ENCODE measurements at regions not wholly inside any gene's neighbourhood (a gene's known extent, or its start where the extent isn't known, plus 50 kb on each side); places are given as distances from the start of the nearest gene placed in this dataset.

GRCh38 chr9:115237385-115237998 lies 119.5 kb upstream of the TNC start:
- no peak overlapping the region for H3K23ac ChIP-seq (ENCODE audit: insufficient read length, low read depth, low read length)
- 0 out of 4 replicates have a peak, but pooled peaks cover 0 to 2% of the 10 kb centered on the region in 2 experiments for H3K4me1 Mint-ChIP-seq

More at GRCh38 chr9:115237385-115237998, 119.5 kb upstream of the TNC start:
- Histone ChIP-seq H3K79me2 (ENCODE audit: insufficient read depth, low read length) (no peaks in the 10 kb centered on the region), H4K8ac (replicated peaks; ENCODE audit: insufficient read length, low read depth, low read length) (no peak overlapping the region), H3K27ac (ENCODE audit: insufficient read length, low read depth, low read length) (no peak overlapping the region), H3K4me2 (ENCODE audit: insufficient read depth, insufficient read length, low read length) (no peak overlapping the region), H2BK12ac (ENCODE audit: insufficient read length, low read depth, low read length) (no peak overlapping the region), H4K91ac (ENCODE audit: insufficient read length, low read depth, low read length) (no peak overlapping the region), H3K79me1 (ENCODE audit: insufficient read depth, low read depth, low read length, poor library complexity, severe bottlenecking) (no peaks in the 10 kb centered on the region), H2BK20ac (ENCODE audit: low read depth, low read length, poor library complexity, severe bottlenecking) (no peak overlapping the region), H3K4ac (ENCODE audit: low read depth, low read length) (no peak overlapping the region), H3K14ac (ENCODE audit: insufficient read depth, low read length) (no peak overlapping the region), H3K27me3 (ENCODE audit: insufficient read depth, low read length) (no peaks in the 10 kb centered on the region), H3K18ac (ENCODE audit: insufficient read length, low read depth, low read length) (no peak overlapping the region), H3K23me2 (ENCODE audit: insufficient read length, low read depth, low read length, poor library complexity, severe bottlenecking) (no peaks in the 10 kb centered on the region), H2AK5ac (ENCODE audit: insufficient read length, low read length) (no peak overlapping the region), H2BK120ac (ENCODE audit: low read depth, low read length, poor library complexity, severe bottlenecking) (no peak overlapping the region), H2AFZ (ENCODE audit: low read length) (no peak overlapping the region), H2BK5ac (ENCODE audit: insufficient read length, low read length) (no peak overlapping the region), H4K5ac (ENCODE audit: insufficient read length, low read depth, low read length) (no peak overlapping the region), H3K9ac (ENCODE audit: extremely low read depth, insufficient read length, low read length) (no peak overlapping the region), H3K9me3 (ENCODE audit: control insufficient read depth, low read depth, low read length) (no peaks in the 10 kb centered on the region), H4K20me1 (ENCODE audit: control insufficient read depth, insufficient read depth, insufficient read length) (no peaks in the 10 kb centered on the region), H3K4me1 (ENCODE audit: insufficient read depth, low read length) (no peaks in the 10 kb centered on the region), H2BK15ac (ENCODE audit: low read depth, low read length) (no peak overlapping the region), H3T11ph (ENCODE audit: low read length) (no peak overlapping the region), H3K56ac (ENCODE audit: insufficient read length, low read depth, low read length) (no peak overlapping the region)
- Mint-ChIP-seq H3K36me3 (ENCODE audit: insufficient read depth in 1 of 3, low read depth in 3 of 3) (no peaks in the 10 kb centered on the region), H3K27me3 (ENCODE audit: low read depth) (peaks cover 3% of the 10 kb centered on the region; the same call in 1 of the 2 replicates), H3K9me3 (no peaks in the 10 kb centered on the region), H3K27ac (no peak overlapping the region), H3K4me3 (no peak overlapping the region)
- no CpG with 5 or more reads among the region's 7 CpGs for WGBS (ENCODE audit: extremely low coverage, insufficient read length, low lambda C conversion rate)
- DNase-seq = no peak
- no peak for TF ChIP-seq CTCF (conservative IDR thresholded peaks at IDR 0.05)
